WTC11 (cell line): ENCODE measurements at regions not wholly inside any gene's neighbourhood (a gene's known extent, or its start where the extent isn't known, plus 50 kb on each side); places are given as distances from the start of the nearest gene placed in this dataset.

Experiments used
- NR3C1 ChIP-seq: sonication (generic); formaldehyde crosslinking; conservative IDR thresholded peaks from 2 replicates; pipeline ENCODE4 v1.8.1; 2023; ENCODE audit warnings: low read depth, mild to moderate bottlenecking, missing genetic modification reagents
- ZNF317 ChIP-seq: sonication (generic); formaldehyde crosslinking; IDR thresholded peaks from 2 replicates; pipeline ENCODE4 v1.8.1; 2023; ENCODE audit warnings: low read depth, mild to moderate bottlenecking, moderate library complexity, missing genetic modification reagents, borderline replicate concordance
- ZNF396 ChIP-seq: fragments of 250-450 bp; sonication (Bioruptor Pico); IDR thresholded peaks from 2 replicates; pipeline ENCODE4 v1.8.0; 2021; ENCODE audit warnings: mild to moderate bottlenecking, moderate library complexity, borderline replicate concordance
- TF ChIP-seq, protein P1 (sequence below): fragments of 200-600 bp; IDR thresholded peaks from 2 replicates; pipeline ENCODE4 v1.8.0; 2022; ENCODE audit warnings: antibody characterized with exemption
- TF ChIP-seq, protein P2 (sequence below): sonication (generic); formaldehyde crosslinking; IDR thresholded peaks from 2 replicates; pipeline ENCODE4 v1.8.1; 2023; ENCODE audit warnings: mild to moderate bottlenecking, missing genetic modification reagents
- TF ChIP-seq, protein P3 (sequence below): sonication (generic); formaldehyde crosslinking; IDR thresholded peaks from 2 replicates; pipeline ENCODE4 v1.8.1; 2023; ENCODE audit warnings: mild to moderate bottlenecking, missing genetic modification reagents

DNA sequence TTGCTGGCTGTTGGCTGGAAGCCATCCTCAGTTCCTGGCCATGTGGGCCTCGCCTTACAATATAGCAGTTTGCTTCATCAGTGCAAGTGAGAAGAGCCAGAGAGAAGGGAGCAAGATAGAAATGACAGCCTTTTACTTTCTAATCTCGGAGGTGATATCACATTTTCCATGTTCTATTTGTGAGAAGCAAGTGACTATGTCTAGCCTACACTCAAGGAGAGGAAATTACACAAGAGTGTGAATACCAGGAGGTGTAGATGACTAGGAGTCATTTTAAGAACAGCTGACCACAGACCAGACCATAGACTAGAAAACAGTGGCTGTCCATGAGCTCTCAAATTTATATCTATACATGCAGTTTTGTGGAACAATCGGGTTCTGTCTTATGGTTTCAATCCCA, 163.0 kb upstream of the NRXN3 start:
- TF ChIP-seq, protein P1, sequence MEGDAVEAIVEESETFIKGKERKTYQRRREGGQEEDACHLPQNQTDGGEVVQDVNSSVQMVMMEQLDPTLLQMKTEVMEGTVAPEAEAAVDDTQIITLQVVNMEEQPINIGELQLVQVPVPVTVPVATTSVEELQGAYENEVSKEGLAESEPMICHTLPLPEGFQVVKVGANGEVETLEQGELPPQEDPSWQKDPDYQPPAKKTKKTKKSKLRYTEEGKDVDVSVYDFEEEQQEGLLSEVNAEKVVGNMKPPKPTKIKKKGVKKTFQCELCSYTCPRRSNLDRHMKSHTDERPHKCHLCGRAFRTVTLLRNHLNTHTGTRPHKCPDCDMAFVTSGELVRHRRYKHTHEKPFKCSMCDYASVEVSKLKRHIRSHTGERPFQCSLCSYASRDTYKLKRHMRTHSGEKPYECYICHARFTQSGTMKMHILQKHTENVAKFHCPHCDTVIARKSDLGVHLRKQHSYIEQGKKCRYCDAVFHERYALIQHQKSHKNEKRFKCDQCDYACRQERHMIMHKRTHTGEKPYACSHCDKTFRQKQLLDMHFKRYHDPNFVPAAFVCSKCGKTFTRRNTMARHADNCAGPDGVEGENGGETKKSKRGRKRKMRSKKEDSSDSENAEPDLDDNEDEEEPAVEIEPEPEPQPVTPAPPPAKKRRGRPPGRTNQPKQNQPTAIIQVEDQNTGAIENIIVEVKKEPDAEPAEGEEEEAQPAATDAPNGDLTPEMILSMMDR = no peak
- TF ChIP-seq ZNF317 (CRISPR knock-in tag) = no peak
- TF ChIP-seq NR3C1 (CRISPR knock-in tag) = no peak
- TF ChIP-seq, protein P2, sequence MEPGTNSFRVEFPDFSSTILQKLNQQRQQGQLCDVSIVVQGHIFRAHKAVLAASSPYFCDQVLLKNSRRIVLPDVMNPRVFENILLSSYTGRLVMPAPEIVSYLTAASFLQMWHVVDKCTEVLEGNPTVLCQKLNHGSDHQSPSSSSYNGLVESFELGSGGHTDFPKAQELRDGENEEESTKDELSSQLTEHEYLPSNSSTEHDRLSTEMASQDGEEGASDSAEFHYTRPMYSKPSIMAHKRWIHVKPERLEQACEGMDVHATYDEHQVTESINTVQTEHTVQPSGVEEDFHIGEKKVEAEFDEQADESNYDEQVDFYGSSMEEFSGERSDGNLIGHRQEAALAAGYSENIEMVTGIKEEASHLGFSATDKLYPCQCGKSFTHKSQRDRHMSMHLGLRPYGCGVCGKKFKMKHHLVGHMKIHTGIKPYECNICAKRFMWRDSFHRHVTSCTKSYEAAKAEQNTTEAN (CRISPR knock-in tag) = no peak
- TF ChIP-seq ZNF396 (CRISPR knock-in tag) = no peak
- TF ChIP-seq, protein P3, sequence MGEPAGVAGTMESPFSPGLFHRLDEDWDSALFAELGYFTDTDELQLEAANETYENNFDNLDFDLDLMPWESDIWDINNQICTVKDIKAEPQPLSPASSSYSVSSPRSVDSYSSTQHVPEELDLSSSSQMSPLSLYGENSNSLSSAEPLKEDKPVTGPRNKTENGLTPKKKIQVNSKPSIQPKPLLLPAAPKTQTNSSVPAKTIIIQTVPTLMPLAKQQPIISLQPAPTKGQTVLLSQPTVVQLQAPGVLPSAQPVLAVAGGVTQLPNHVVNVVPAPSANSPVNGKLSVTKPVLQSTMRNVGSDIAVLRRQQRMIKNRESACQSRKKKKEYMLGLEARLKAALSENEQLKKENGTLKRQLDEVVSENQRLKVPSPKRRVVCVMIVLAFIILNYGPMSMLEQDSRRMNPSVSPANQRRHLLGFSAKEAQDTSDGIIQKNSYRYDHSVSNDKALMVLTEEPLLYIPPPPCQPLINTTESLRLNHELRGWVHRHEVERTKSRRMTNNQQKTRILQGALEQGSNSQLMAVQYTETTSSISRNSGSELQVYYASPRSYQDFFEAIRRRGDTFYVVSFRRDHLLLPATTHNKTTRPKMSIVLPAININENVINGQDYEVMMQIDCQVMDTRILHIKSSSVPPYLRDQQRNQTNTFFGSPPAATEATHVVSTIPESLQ (CRISPR knock-in tag) = no peak
